ENCODE measurements at regions not wholly inside any gene's neighbourhood (a gene's known extent, or its start where the extent isn't known, plus 50 kb on each side); places are given as distances from the start of the nearest gene placed in this dataset.

- Histone ChIP-seq H3K36me3 (ENCODE audit: control insufficient read depth, insufficient read depth, low read length) (no peaks in the 10 kb centered on the region), H3K9me3 (ENCODE audit: control insufficient read depth, insufficient read depth, low read depth, low read length) (no peaks in the 10 kb centered on the region), H3K27ac (ENCODE audit: low read length) (no peak overlapping the region), H3K4me1 (ENCODE audit: control insufficient read depth, insufficient read depth, low read length) (no peaks in the 10 kb centered on the region), H3K4me3 (ENCODE audit: low read depth in 2 of 2, low read length in 2 of 2) (no peak overlapping the region), H3K27me3 (ENCODE audit: control insufficient read depth, insufficient read depth, low read length) (peaks cover 4% of the 10 kb centered on the region; the same call in 1 of the 2 replicates)
- ATAC-seq (no peak), DNase-seq (ENCODE audit: low read depth, low spot score) (no peak)
- intact Hi-C loops (cut with micrococcal nuclease; ENCODE audit: unreplicated experiment) (no loop called here), in situ Hi-C loops (cut with HindIII; ENCODE audit: low pct_unique_long_range_greater_than_20kb, low sequenced_read_pairs) (no loop called here)
- ChIA-PET POLR2A (no interaction called here), CTCF (no interaction called here)
- BruUV-seq (replicated peaks) = no TSS peak
- TF ChIP-seq, protein P1, sequence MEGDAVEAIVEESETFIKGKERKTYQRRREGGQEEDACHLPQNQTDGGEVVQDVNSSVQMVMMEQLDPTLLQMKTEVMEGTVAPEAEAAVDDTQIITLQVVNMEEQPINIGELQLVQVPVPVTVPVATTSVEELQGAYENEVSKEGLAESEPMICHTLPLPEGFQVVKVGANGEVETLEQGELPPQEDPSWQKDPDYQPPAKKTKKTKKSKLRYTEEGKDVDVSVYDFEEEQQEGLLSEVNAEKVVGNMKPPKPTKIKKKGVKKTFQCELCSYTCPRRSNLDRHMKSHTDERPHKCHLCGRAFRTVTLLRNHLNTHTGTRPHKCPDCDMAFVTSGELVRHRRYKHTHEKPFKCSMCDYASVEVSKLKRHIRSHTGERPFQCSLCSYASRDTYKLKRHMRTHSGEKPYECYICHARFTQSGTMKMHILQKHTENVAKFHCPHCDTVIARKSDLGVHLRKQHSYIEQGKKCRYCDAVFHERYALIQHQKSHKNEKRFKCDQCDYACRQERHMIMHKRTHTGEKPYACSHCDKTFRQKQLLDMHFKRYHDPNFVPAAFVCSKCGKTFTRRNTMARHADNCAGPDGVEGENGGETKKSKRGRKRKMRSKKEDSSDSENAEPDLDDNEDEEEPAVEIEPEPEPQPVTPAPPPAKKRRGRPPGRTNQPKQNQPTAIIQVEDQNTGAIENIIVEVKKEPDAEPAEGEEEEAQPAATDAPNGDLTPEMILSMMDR (IDR thresholded peaks at IDR 0.05) = no peak
- TF ChIP-seq POLR2AphosphoS5 (IDR thresholded peaks at IDR 0.05; ENCODE audit: low read depth, low read length) (no peak), TCF7L2 (IDR thresholded peaks at IDR 0.05; ENCODE audit: low read depth, low read length) (no peak), SIN3A (IDR thresholded peaks at IDR 0.05; ENCODE audit: borderline replicate concordance, insufficient read depth, low read depth, low read length) (no peak)
- TF ChIP-seq, protein P2, sequence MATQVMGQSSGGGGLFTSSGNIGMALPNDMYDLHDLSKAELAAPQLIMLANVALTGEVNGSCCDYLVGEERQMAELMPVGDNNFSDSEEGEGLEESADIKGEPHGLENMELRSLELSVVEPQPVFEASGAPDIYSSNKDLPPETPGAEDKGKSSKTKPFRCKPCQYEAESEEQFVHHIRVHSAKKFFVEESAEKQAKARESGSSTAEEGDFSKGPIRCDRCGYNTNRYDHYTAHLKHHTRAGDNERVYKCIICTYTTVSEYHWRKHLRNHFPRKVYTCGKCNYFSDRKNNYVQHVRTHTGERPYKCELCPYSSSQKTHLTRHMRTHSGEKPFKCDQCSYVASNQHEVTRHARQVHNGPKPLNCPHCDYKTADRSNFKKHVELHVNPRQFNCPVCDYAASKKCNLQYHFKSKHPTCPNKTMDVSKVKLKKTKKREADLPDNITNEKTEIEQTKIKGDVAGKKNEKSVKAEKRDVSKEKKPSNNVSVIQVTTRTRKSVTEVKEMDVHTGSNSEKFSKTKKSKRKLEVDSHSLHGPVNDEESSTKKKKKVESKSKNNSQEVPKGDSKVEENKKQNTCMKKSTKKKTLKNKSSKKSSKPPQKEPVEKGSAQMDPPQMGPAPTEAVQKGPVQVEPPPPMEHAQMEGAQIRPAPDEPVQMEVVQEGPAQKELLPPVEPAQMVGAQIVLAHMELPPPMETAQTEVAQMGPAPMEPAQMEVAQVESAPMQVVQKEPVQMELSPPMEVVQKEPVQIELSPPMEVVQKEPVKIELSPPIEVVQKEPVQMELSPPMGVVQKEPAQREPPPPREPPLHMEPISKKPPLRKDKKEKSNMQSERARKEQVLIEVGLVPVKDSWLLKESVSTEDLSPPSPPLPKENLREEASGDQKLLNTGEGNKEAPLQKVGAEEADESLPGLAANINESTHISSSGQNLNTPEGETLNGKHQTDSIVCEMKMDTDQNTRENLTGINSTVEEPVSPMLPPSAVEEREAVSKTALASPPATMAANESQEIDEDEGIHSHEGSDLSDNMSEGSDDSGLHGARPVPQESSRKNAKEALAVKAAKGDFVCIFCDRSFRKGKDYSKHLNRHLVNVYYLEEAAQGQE (IDR thresholded peaks at IDR 0.05; ENCODE audit: insufficient read depth in 1 of 2, low read depth in 2 of 2, low read length in 1 of 2) = no peak
These were observed 153.3 kb upstream of the ARG1 start for GRCh38 chr6:131419702-131420101.

DNA sequence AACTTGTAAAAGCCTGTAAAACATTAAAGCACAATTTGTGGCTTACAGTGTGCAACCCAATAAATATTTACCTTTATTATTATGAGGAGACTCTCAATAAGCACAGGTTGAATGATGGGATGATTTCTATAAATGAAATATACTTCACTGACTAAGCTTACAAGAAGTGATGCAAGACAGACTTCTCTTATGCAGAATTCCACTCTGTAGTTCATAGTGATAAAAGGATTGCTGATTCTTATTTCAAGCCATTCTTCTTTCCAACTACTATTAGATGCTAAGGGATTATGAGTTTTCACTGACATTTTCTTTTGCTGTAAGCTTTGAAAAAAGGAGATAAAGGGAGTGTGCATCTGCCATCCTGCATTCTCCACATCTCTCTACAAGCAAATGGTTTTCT, 149.0 kb upstream of the ARG1 start:
- ChIA-PET POLR2A (no interaction called here), CTCF (no interaction called here)
- TF ChIP-seq, protein P2 (IDR thresholded peaks at IDR 0.05; ENCODE audit: insufficient read depth in 1 of 2, low read depth in 2 of 2, low read length in 1 of 2) = no peak
- no peak for TF ChIP-seq TCF7L2 (IDR thresholded peaks at IDR 0.05; ENCODE audit: low read depth, low read length)
- TF ChIP-seq, protein P1 (IDR thresholded peaks at IDR 0.05) = no peak
- TF ChIP-seq SIN3A (IDR thresholded peaks at IDR 0.05; ENCODE audit: borderline replicate concordance, insufficient read depth, low read depth, low read length) = no peak
- no peak for TF ChIP-seq POLR2AphosphoS5 (IDR thresholded peaks at IDR 0.05; ENCODE audit: low read depth, low read length)
- no peak for DNase-seq (ENCODE audit: low read depth, low spot score)
- BruUV-seq (replicated peaks) = no TSS peak
- no peak for ATAC-seq
- intact Hi-C loops (cut with micrococcal nuclease; ENCODE audit: unreplicated experiment) = no loop called here
- Histone ChIP-seq H3K36me3 (ENCODE audit: control insufficient read depth, insufficient read depth, low read length) (no peaks in the 10 kb centered on the region), H3K9me3 (ENCODE audit: control insufficient read depth, insufficient read depth, low read depth, low read length) (no peaks in the 10 kb centered on the region), H3K27me3 (ENCODE audit: control insufficient read depth, insufficient read depth, low read length) (0 out of 2 replicates have a peak, but pooled peaks cover 2% of the 10 kb centered on the region), H3K27ac (ENCODE audit: low read length) (no peak overlapping the region), H3K4me3 (ENCODE audit: low read depth in 2 of 2, low read length in 2 of 2) (no peak overlapping the region), H3K4me1 (ENCODE audit: control insufficient read depth, insufficient read depth, low read length) (no peaks in the 10 kb centered on the region)
- in situ Hi-C loops (cut with HindIII; ENCODE audit: low pct_unique_long_range_greater_than_20kb, low sequenced_read_pairs) = no loop called here
